K562 (cell line): ENCODE measurements at regions not wholly inside any gene's neighbourhood (a gene's known extent, or its start where the extent isn't known, plus 50 kb on each side); places are given as distances from the start of the nearest gene placed in this dataset.

Experiments used
- ATAC-seq: fragments of 200-7000 bp; cut with Tn5 transposase; 3 replicates; pipeline ENCODE4 v1.9.1; 2020; ENCODE audit warnings: moderate library complexity
- BruUV-seq: library from RNA; stranded (reverse); fragments of 400-500 nt; replicated peaks from 2 replicates; lab custom pipeline; 2021; lab: Mats Ljungman, UMichigan
- CTCF ChIA-PET: fragments of 300-600 bp; formaldehyde crosslinking; extraction: SDS; loops from one replicate; lab custom pipeline; 2021; ENCODE audit warnings: low intra/inter-chr PET ratio; lab: Yijun Ruan, JAX
- POLR2A ChIA-PET: fragments of 300-600, 350-650 bp; sonication (Branson Sonifier 250); formaldehyde crosslinking; extraction: SDS; loops from one replicate; lab custom pipeline; 2021; ENCODE audit warnings: antibody characterized with exemption, inconsistent platforms; lab: Yijun Ruan, JAX
- DNase-seq, 4 experiments: peaks; one replicate each; pipeline versions ENCODE4 v3.0.0 to v3.0.0-alpha.2; 2011 to 2018; ENCODE audit warnings: low spot score in 3 of 4, mixed read lengths in 3 of 4; ENCODE audit errors: extremely low read depth in 1 of 4
- FAIRE-seq: peaks from 2 replicates; lab custom pipeline; 2011; peaks lifted over from hg19 to GRCh38; lab: Jason Lieb, UNC
- H2AFZ ChIP-seq: 2 replicates; pipeline ENCODE4 v1.6.0; 2011; ENCODE audit warnings: low read depth, low read length, control low read depth, inconsistent platforms
- H3K27ac ChIP-seq: fragments of 200-600 bp; 3 replicates; pipeline ENCODE4 v1.8.0; 2011; ENCODE audit warnings: low read depth, mild to moderate bottlenecking, control low read depth, inconsistent platforms, low read length, moderate library complexity, mixed read lengths; ENCODE audit errors: extremely low read depth
- H3K27me3 ChIP-seq, 2 experiments: fragments of 300-600 bp in 1 of 2; 2 replicates in 1 of 2; 3 replicates in 1 of 2; pipeline versions ENCODE4 v1.6.0 to v1.8.0; 2011; ENCODE audit warnings: inconsistent platforms in 2 of 2, low read length in 2 of 2, mild to moderate bottlenecking in 1 of 2, mixed read lengths in 1 of 2, moderate library complexity in 1 of 2; ENCODE audit not compliant: control insufficient read depth in 2 of 2, insufficient read depth in 2 of 2
- H3K36me3 ChIP-seq: fragments of 300-600 bp; 3 replicates; pipeline ENCODE4 v1.8.0; 2011; ENCODE audit warnings: mild to moderate bottlenecking, low read length, inconsistent platforms; ENCODE audit not compliant: control insufficient read depth, insufficient read depth
- H3K4me1 ChIP-seq, 2 experiments: fragments of 200-600 bp in 1 of 2; replicated peaks in 1 of 2; 2 replicates in 1 of 2; 3 replicates in 1 of 2; pipeline versions ENCODE4 v1.5.1 to v1.8.0; 2011; ENCODE audit warnings: inconsistent platforms in 2 of 2, low read length in 2 of 2, mild to moderate bottlenecking in 1 of 2, mixed read lengths in 1 of 2, moderate library complexity in 1 of 2; ENCODE audit not compliant: control insufficient read depth in 2 of 2, insufficient read depth in 2 of 2
- H3K4me2 ChIP-seq: 2 replicates; pipeline ENCODE4 v1.6.1; 2011; ENCODE audit warnings: low read length, control low read depth, inconsistent platforms, mixed read lengths; ENCODE audit not compliant: insufficient read depth
- H3K4me3 ChIP-seq: fragments of 200-600 bp; sonication (generic), shearing (Covaris generic); 2 replicates; pipeline ENCODE4 v1.5.1; 2016; ENCODE audit warnings: control low read depth, inconsistent platforms
- H3K79me2 ChIP-seq: fragments of 200-600 bp; 3 replicates; pipeline ENCODE4 v1.8.0; 2011; ENCODE audit warnings: low read length, inconsistent platforms; ENCODE audit not compliant: control insufficient read depth, insufficient read depth
- H3K9ac ChIP-seq, 2 experiments: 2 replicates each; pipeline versions ENCODE4 v1.6.0 to v1.6.1; 2011; ENCODE audit warnings: low read depth in 2 of 2, low read length in 2 of 2, control low read depth in 1 of 2, inconsistent platforms in 1 of 2, mild to moderate bottlenecking in 1 of 2, mixed read lengths in 1 of 2; ENCODE audit not compliant: insufficient read depth in 1 of 2
- H3K9me1 ChIP-seq: one replicate; pipeline ENCODE4 v1.6.0; 2011; ENCODE audit warnings: inconsistent platforms, mild to moderate bottlenecking, low read length, moderate library complexity; ENCODE audit not compliant: control insufficient read depth, insufficient read depth
- H3K9me3 ChIP-seq: replicated peaks from 2 replicates; pipeline ENCODE4 v1.5.1; 2011; ENCODE audit warnings: low read depth, low read length, inconsistent platforms; ENCODE audit not compliant: control insufficient read depth, insufficient read depth
- H4K20me1 ChIP-seq: replicated peaks from 2 replicates; pipeline ENCODE4 v1.6.1; 2011; ENCODE audit warnings: low read length, inconsistent platforms, mixed read lengths; ENCODE audit not compliant: control insufficient read depth, insufficient read depth
- BCOR ChIP-seq: fragments of 450-650 bp; IDR thresholded peaks from 2 replicates; pipeline ENCODE4 v1.6.1; 2016
- GABPB2 ChIP-seq: fragments of 250-450 bp; sonication (Bioruptor Pico); conservative IDR thresholded peaks from 2 replicates; pipeline ENCODE4 v1.5.1; 2021; ENCODE audit warnings: mild to moderate bottlenecking
- HDGF ChIP-seq: fragments of 450-650 bp; IDR thresholded peaks from 2 replicates; pipeline ENCODE4 v1.6.1; 2016
- JUND ChIP-seq, 2 experiments: IDR thresholded peaks; 2 replicates in 1 of 2; 3 replicates in 1 of 2; pipeline ENCODE4 v1.6.1; 2011; ENCODE audit warnings: borderline replicate concordance in 2 of 2, low read depth in 2 of 2, low read length in 2 of 2, improper control_type of control experiment in 1 of 2, missing biosample characterization in 1 of 2, missing genetic modification characterization in 1 of 2, missing genetic modification reagents in 1 of 2
- MEIS2 ChIP-seq: fragments of 450-650 bp; IDR thresholded peaks from 2 replicates; pipeline ENCODE4 v1.6.1; 2014; ENCODE audit warnings: mild to moderate bottlenecking; ENCODE audit not compliant: partially characterized antibody
- MTA2 ChIP-seq: fragments of 450-650 bp; IDR thresholded peaks from 2 replicates; pipeline ENCODE4 v1.6.1; 2016; ENCODE audit warnings: low read depth
- NCOR1 ChIP-seq: fragments of 450-650 bp; IDR thresholded peaks from 2 replicates; pipeline ENCODE4 v1.6.1; 2016; ENCODE audit warnings: mild to moderate bottlenecking, moderate library complexity
- NFXL1 ChIP-seq: fragments of 450-650 bp; formaldehyde crosslinking; IDR thresholded peaks from 2 replicates; pipeline ENCODE4 v1.4.0; 2021; ENCODE audit warnings: mild to moderate bottlenecking
- NR1H2 ChIP-seq: sonication (generic); formaldehyde crosslinking; IDR thresholded peaks from 2 replicates; pipeline ENCODE4 v1.4.0; 2020; ENCODE audit warnings: mild to moderate bottlenecking, missing genetic modification reagents
- PHB2 ChIP-seq: fragments of 450-650 bp; IDR thresholded peaks from 2 replicates; pipeline ENCODE4 v1.6.1; 2017; ENCODE audit warnings: low read depth
- TSC22D4 ChIP-seq: fragments of 450-650 bp; IDR thresholded peaks from 2 replicates; pipeline ENCODE4 v1.6.1; 2016; ENCODE audit warnings: missing genetic modification characterization, missing biosample characterization, control low read depth
- WGBS: fragments of 100-300 bp; shearing (Covaris generic); methylation state at CpG from one replicate; pipeline ENCODE4 v1.1.6; 2016; ENCODE audit warnings: low coverage, mixed read lengths; ENCODE audit not compliant: insufficient coverage; ENCODE audit errors: missing lambda C conversion rate; 5-methylcytosine and 5-hydroxymethylcytosine counted together
- in situ Hi-C: fragments of 300-500 bp; cut with MboI; formaldehyde crosslinking; loops from 4 replicates; pipeline ENCODE4 v1.15.0; 2018; ENCODE audit warnings: inconsistent platforms, mixed read lengths
- intact Hi-C: fragments of 100-400 bp; cut with micrococcal nuclease; formaldehyde crosslinking; loops from 2 replicates; pipeline ENCODE4 v1.14.2; 2022
- TF ChIP-seq, protein P1 (sequence below): sonication (generic); formaldehyde crosslinking; IDR thresholded peaks from 2 replicates; pipeline ENCODE4 v1.8.0; 2022; ENCODE audit warnings: mild to moderate bottlenecking, missing genetic modification reagents, borderline replicate concordance
- TF ChIP-seq, protein P2 (sequence below): sonication (generic); formaldehyde crosslinking; IDR thresholded peaks from 2 replicates; pipeline ENCODE4 v1.8.0; 2023; ENCODE audit warnings: missing genetic modification reagents, mild to moderate bottlenecking, borderline replicate concordance
- TF ChIP-seq, protein P3 (sequence below): fragments of 450-650 bp; IDR thresholded peaks from 2 replicates; pipeline ENCODE4 v1.6.1; 2018; ENCODE audit warnings: mild to moderate bottlenecking, low read depth; ENCODE audit not compliant: partially characterized antibody

GRCh38 chr4:123166023-123166422 is 230.6 kb upstream of the SPRY1 start:
- DNase-seq, result peak in 1 of 4 experiments; percentile 32
- FAIRE-seq, result peak; percentile 83
- no TSS peak for BruUV-seq
- TF ChIP-seq BCOR, result no peak
- no peak for TF ChIP-seq NFXL1 (CRISPR knock-in tag)
- no peak for TF ChIP-seq HDGF
- TF ChIP-seq, protein P1, sequence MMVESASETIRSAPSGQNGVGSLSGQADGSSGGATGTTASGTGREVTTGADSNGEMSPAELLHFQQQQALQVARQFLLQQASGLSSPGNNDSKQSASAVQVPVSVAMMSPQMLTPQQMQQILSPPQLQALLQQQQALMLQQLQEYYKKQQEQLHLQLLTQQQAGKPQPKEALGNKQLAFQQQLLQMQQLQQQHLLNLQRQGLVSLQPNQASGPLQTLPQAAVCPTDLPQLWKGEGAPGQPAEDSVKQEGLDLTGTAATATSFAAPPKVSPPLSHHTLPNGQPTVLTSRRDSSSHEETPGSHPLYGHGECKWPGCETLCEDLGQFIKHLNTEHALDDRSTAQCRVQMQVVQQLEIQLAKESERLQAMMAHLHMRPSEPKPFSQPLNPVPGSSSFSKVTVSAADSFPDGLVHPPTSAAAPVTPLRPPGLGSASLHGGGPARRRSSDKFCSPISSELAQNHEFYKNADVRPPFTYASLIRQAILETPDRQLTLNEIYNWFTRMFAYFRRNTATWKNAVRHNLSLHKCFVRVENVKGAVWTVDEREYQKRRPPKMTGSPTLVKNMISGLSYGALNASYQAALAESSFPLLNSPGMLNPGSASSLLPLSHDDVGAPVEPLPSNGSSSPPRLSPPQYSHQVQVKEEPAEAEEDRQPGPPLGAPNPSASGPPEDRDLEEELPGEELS (CRISPR knock-in tag), result no peak
- TF ChIP-seq MTA2, result no peak
- no peak for TF ChIP-seq GABPB2 (CRISPR knock-in tag)
- TF ChIP-seq TSC22D4 (tag), result no peak
- TF ChIP-seq JUND (IDR thresholded peaks at IDR 0.05; ENCODE audit: borderline replicate concordance, low read depth, low read length), result 0 out of 2 replicates have a peak, but pooled peaks have one; percentile 8
- no peak for TF ChIP-seq JUND (tag; IDR thresholded peaks at IDR 0.05; ENCODE audit: borderline replicate concordance, low read depth, low read length)
- TF ChIP-seq NR1H2 (CRISPR knock-in tag), result no peak
- TF ChIP-seq, protein P2, sequence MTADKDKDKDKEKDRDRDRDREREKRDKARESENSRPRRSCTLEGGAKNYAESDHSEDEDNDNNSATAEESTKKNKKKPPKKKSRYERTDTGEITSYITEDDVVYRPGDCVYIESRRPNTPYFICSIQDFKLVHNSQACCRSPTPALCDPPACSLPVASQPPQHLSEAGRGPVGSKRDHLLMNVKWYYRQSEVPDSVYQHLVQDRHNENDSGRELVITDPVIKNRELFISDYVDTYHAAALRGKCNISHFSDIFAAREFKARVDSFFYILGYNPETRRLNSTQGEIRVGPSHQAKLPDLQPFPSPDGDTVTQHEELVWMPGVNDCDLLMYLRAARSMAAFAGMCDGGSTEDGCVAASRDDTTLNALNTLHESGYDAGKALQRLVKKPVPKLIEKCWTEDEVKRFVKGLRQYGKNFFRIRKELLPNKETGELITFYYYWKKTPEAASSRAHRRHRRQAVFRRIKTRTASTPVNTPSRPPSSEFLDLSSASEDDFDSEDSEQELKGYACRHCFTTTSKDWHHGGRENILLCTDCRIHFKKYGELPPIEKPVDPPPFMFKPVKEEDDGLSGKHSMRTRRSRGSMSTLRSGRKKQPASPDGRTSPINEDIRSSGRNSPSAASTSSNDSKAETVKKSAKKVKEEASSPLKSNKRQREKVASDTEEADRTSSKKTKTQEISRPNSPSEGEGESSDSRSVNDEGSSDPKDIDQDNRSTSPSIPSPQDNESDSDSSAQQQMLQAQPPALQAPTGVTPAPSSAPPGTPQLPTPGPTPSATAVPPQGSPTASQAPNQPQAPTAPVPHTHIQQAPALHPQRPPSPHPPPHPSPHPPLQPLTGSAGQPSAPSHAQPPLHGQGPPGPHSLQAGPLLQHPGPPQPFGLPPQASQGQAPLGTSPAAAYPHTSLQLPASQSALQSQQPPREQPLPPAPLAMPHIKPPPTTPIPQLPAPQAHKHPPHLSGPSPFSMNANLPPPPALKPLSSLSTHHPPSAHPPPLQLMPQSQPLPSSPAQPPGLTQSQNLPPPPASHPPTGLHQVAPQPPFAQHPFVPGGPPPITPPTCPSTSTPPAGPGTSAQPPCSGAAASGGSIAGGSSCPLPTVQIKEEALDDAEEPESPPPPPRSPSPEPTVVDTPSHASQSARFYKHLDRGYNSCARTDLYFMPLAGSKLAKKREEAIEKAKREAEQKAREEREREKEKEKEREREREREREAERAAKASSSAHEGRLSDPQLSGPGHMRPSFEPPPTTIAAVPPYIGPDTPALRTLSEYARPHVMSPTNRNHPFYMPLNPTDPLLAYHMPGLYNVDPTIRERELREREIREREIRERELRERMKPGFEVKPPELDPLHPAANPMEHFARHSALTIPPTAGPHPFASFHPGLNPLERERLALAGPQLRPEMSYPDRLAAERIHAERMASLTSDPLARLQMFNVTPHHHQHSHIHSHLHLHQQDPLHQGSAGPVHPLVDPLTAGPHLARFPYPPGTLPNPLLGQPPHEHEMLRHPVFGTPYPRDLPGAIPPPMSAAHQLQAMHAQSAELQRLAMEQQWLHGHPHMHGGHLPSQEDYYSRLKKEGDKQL, result no peak
- TF ChIP-seq NCOR1, result peak; percentile 52
- TF ChIP-seq, protein P3, sequence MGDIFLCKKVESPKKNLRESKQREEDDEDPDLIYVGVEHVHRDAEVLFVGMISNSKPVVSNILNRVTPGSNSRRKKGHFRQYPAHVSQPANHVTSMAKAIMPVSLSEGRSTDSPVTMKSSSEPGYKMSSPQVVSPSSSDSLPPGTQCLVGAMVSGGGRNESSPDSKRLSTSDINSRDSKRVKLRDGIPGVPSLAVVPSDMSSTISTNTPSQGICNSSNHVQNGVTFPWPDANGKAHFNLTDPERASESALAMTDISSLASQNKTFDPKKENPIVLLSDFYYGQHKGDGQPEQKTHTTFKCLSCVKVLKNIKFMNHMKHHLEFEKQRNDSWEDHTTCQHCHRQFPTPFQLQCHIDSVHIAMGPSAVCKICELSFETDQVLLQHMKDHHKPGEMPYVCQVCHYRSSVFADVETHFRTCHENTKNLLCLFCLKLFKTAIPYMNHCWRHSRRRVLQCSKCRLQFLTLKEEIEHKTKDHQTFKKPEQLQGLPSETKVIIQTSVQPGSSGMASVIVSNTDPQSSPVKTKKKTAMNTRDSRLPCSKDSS, result no peak
- TF ChIP-seq MEIS2, result peak; percentile 45
- TF ChIP-seq PHB2, result no peak

More at GRCh38 chr4:123166023-123166422, 230.6 kb upstream of the SPRY1 start:
- Histone ChIP-seq H2AFZ (no peak overlapping the region), H3K4me2 (no peak overlapping the region), H3K79me2 (no peaks in the 10 kb centered on the region), H3K27ac (no peak overlapping the region), H3K4me1 (no peaks in the 10 kb centered on the region; a peak in 1 of 5 replicates), H3K9me3 (no peaks in the 10 kb centered on the region), H3K36me3 (no peaks in the 10 kb centered on the region), H3K9me1 (no peaks in the 10 kb centered on the region), H3K9ac (no peak overlapping the region), H4K20me1 (no peaks in the 10 kb centered on the region), H3K4me3 (no peak overlapping the region), H3K27me3 (no peaks in the 10 kb centered on the region)
- POLR2A ChIA-PET, result interaction anchor here (0.5 kb wide), 1 partner anchor 803 kb away, joined by 3 read pairs; no protein-coding TSS in a partner anchor
- CTCF ChIA-PET, result no interaction called here
- WGBS, result 32% methylated on average over 3 of the region's 3 CpGs
- in situ Hi-C loops (no loop called here), intact Hi-C loops (no loop called here)
- ATAC-seq, result peak; percentile 27; the same call in 1 of the 3 replicates
